Tibial nerve (tissue), 4 donors: ENCODE measurements at regions not wholly inside any gene's neighbourhood (a gene's known extent, or its start where the extent isn't known, plus 50 kb on each side); places are given as distances from the start of the nearest gene placed in this dataset.

ENCODE experiments used
- DNase-seq, 2 donors: peaks; one replicate each; pipeline ENCODE4 v3.0.0-alpha.2; 2019; ENCODE audit warnings: low spot score in 2 of 2
- H3K27ac ChIP-seq, 4 donors: fragments of 200-600 bp; sonication (generic) in 3 of 4; one replicate each; pipeline ENCODE4 v1.5.1; 2017 to 2019; ENCODE audit warnings: mild to moderate bottlenecking in 1 of 4
- H3K27me3 ChIP-seq, 2 donors: fragments of 200-600 bp; sonication (generic) in 1 of 2; one replicate each; pipeline versions ENCODE4 v1.5.1 to v1.6.0; 2017 to 2019
- H3K36me3 ChIP-seq, 3 donors: fragments of 200-600 bp; sonication (generic); one replicate each; pipeline ENCODE4 v1.5.1; 2018 to 2019
- H3K4me1 ChIP-seq, 4 donors: fragments of 200-600 bp; sonication (generic) in 3 of 4; one replicate each; pipeline ENCODE4 v1.5.1; 2017 to 2019
- H3K4me3 ChIP-seq, 4 donors: fragments of 200-600 bp; sonication (generic) in 3 of 4; one replicate each; pipeline ENCODE4 v1.5.1; 2017 to 2019; ENCODE audit warnings: mild to moderate bottlenecking in 1 of 4, moderate library complexity in 1 of 4
- H3K9me3 ChIP-seq, 4 donors: fragments of 200-600 bp; sonication (generic) in 3 of 4; one replicate each; pipeline ENCODE4 v1.5.1; 2017 to 2019
- EP300 ChIP-seq, 2 donors: sonication (generic); formaldehyde crosslinking; IDR thresholded peaks; one replicate each; pipeline ENCODE4 v1.6.1; 2017; ENCODE audit warnings: antibody characterized with exemption in 2 of 2, mild to moderate bottlenecking in 1 of 2
- POLR2A ChIP-seq, 2 donors: fragments of 450-650 bp; IDR thresholded peaks; one replicate each; pipeline ENCODE4 v1.6.1; 2017; ENCODE audit warnings: antibody characterized with exemption in 2 of 2, mild to moderate bottlenecking in 2 of 2, moderate library complexity in 2 of 2
- WGBS, 2 donors: methylation state at CpG; one replicate each; pipeline ENCODE4 v1.1.5; 2018; 5-methylcytosine and 5-hydroxymethylcytosine counted together
- TF ChIP-seq, protein P1 (sequence below), 5 experiments: fragments of 200-600 bp in 3 of 5; fragments of 450-650 bp in 2 of 5; sonication (generic) in 3 of 5; IDR thresholded peaks; one replicate each; pipeline ENCODE4 v1.5.1; 2016 to 2019; ENCODE audit warnings: antibody characterized with exemption in 5 of 5, mild to moderate bottlenecking in 3 of 5, moderate library complexity in 2 of 5

DNA sequence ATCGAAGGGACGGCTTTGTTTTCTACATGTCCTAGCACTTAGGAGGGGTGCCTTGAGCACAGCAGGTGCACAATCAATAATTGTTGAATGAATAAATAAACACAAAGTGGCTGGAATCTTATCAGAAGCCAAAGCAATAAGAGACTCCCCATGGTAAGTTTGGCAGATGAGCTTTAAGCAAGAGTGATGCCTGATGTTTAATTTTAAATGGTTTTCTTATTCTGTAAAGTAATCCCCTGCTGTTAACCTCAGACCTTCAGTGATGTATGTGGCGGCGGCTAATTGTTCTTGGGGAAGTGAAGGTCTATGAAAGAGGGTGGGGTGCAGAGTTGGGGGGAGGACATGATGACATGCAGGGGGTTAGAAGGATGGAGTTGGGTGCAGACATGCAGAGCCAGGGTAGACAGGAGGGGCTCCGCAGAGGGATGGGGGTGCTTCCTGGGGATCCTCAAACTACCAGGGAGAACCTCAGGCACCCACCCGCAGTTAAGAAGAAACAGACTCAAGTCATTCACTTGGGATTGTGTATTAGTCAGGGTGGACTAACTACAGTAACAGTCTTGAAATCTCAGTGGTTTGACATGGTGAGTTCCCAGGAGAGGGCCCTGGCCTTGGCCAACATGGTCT is 65.7 kb upstream of the SHB start:
- Histone ChIP-seq H3K4me1 (no peaks in the 10 kb centered on the region), H3K27me3 (peaks cover 0 to 4% of the 10 kb centered on the region in 2 donors)

GRCh38 chr9:38133595-38133994 is 64.6 kb upstream of the SHB start:
- H3K4me1 ChIP-seq = no peaks in the 10 kb centered on the region
- no peak overlapping the region for H3K4me3 ChIP-seq
- H3K27me3 ChIP-seq = no peaks in the 10 kb centered on the region
- no peak overlapping the region for H3K27ac ChIP-seq
- DNase-seq = no peak
- no peaks in the 10 kb centered on the region for H3K9me3 ChIP-seq
- H3K36me3 ChIP-seq = no peaks in the 10 kb centered on the region
- TF ChIP-seq, protein P1, sequence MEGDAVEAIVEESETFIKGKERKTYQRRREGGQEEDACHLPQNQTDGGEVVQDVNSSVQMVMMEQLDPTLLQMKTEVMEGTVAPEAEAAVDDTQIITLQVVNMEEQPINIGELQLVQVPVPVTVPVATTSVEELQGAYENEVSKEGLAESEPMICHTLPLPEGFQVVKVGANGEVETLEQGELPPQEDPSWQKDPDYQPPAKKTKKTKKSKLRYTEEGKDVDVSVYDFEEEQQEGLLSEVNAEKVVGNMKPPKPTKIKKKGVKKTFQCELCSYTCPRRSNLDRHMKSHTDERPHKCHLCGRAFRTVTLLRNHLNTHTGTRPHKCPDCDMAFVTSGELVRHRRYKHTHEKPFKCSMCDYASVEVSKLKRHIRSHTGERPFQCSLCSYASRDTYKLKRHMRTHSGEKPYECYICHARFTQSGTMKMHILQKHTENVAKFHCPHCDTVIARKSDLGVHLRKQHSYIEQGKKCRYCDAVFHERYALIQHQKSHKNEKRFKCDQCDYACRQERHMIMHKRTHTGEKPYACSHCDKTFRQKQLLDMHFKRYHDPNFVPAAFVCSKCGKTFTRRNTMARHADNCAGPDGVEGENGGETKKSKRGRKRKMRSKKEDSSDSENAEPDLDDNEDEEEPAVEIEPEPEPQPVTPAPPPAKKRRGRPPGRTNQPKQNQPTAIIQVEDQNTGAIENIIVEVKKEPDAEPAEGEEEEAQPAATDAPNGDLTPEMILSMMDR (IDR thresholded peaks at IDR 0.05) = no peak
- TF ChIP-seq EP300 (IDR thresholded peaks at IDR 0.05) (no peak), POLR2A (IDR thresholded peaks at IDR 0.05) (no peak)

More for the DNA sequence above, 65.7 kb upstream of the SHB start:
- Histone ChIP-seq H3K36me3 (no peaks in the 10 kb centered on the region), H3K27ac (no peak overlapping the region), H3K4me3 (no peak overlapping the region), H3K9me3 (no peaks in the 10 kb centered on the region)
- WGBS, 2 donors = 83 to 86% methylated on average over 6 of the region's 6 CpGs
- DNase-seq = no peak
- TF ChIP-seq POLR2A (IDR thresholded peaks at IDR 0.05) (no peak), EP300 (IDR thresholded peaks at IDR 0.05) (no peak)
- TF ChIP-seq, protein P1 (IDR thresholded peaks at IDR 0.05) = no peak

DNA sequence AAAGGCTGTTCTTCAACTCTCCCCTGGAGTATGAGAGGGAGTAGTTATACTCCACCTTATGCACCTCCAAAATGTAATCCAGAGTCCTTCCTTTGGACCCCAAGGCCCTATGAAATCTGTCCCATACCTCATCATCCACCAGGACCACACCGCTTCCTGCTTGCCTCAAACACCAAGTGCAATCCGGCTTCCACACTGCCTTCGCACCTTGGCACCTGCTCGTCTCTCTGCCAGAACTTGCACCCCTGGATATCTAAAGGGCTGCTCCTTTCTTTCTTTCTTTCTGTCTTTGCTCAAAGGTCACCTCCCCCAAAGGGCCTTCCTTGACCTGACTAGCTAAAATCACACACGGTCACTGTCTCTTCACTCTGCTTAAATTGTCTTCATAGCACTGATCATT is 63.9 kb upstream of the SHB start:
- no peak for TF ChIP-seq EP300 (IDR thresholded peaks at IDR 0.05)
- TF ChIP-seq POLR2A (IDR thresholded peaks at IDR 0.05) = no peak
- TF ChIP-seq, protein P1 (IDR thresholded peaks at IDR 0.05) = no peak
- 81 to 82% methylated on average over 5 of the region's 5 CpGs for WGBS, 2 donors
- no peak overlapping the region for H3K4me3 ChIP-seq
- H3K36me3 ChIP-seq = no peaks in the 10 kb centered on the region
- H3K9me3 ChIP-seq = no peaks in the 10 kb centered on the region
- no peak for DNase-seq
- no peak overlapping the region for H3K27ac ChIP-seq
- no peaks in the 10 kb centered on the region for H3K27me3 ChIP-seq
- H3K4me1 ChIP-seq = no peaks in the 10 kb centered on the region

DNA sequence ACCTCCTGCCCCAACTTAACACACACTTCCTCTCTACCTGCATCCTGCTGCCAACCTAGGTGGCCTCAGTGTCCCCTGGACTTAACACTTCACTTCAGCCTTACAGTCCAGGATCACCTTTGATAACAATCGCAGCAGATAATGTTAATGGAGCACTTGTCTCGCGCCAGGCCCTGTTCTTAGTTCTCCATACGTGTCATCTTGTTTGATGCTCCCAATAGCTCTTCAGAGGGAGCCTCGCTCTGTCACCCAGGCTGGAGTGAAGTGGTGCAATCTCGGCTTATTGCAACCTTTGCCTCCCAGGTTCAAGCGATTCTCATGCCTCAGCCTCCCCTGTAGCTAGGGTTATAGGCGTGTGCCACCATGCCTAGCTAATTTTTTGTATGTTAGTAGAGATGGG is 62.7 kb upstream of the SHB start:
- WGBS, 2 donors = 89 to 99% methylated on average over 8 of the region's 8 CpGs
- Histone ChIP-seq H3K27me3 (no peaks in the 10 kb centered on the region), H3K27ac (no peak overlapping the region), H3K36me3 (no peaks in the 10 kb centered on the region), H3K9me3 (no peaks in the 10 kb centered on the region), H3K4me1 (no peaks in the 10 kb centered on the region), H3K4me3 (no peak overlapping the region)
- DNase-seq = no peak
- TF ChIP-seq, protein P1 (IDR thresholded peaks at IDR 0.05) = no peak
- TF ChIP-seq POLR2A (IDR thresholded peaks at IDR 0.05) = no peak
- no peak for TF ChIP-seq EP300 (IDR thresholded peaks at IDR 0.05)

DNA sequence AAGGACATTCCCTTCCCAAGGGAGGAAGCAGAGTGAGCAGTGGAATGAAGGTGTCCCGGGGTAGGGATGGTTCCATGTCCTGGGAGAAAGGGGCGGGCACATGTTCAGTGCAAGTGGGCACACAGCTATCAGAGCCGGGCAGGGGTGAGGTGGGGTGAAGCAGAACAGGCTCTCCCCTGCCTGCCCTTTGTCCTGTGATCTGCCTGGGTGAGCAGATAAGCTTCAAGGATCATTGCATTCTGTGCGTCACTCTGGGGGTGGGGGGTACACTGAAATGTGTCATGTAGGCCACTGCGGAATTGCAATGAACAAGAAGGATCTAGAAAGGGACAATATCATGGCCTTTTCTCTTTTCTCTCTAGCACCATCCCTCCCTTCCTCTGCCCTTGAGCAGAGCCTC is 61.7 kb upstream of the SHB start:
- Histone ChIP-seq H3K4me1 (no peaks in the 10 kb centered on the region), H3K4me3 (no peak overlapping the region), H3K9me3 (no peaks in the 10 kb centered on the region), H3K36me3 (no peaks in the 10 kb centered on the region), H3K27me3 (no peaks in the 10 kb centered on the region), H3K27ac (no peak overlapping the region)
- DNase-seq = no peak
- TF ChIP-seq, protein P1 (IDR thresholded peaks at IDR 0.05) = no peak
- TF ChIP-seq EP300 (IDR thresholded peaks at IDR 0.05) (no peak), POLR2A (IDR thresholded peaks at IDR 0.05) (no peak)
- WGBS, 2 donors = 83 to 89% methylated on average over 5 of the region's 5 CpGs
